Uterus (tissue), 2 donors: ENCODE measurements at regions not wholly inside any gene's neighbourhood (a gene's known extent, or its start where the extent isn't known, plus 50 kb on each side); places are given as distances from the start of the nearest gene placed in this dataset.
"Not testable (repeated sequence)": the region's sequence is repeated elsewhere in the genome, so short reads cannot be mapped to it uniquely, and the experiment has no call there.

Experiments used
- CTCF ChIP-seq, 4 experiments: fragments of 200-600 bp in 2 of 4; fragments of 450-650 bp in 2 of 4; sonication (generic) in 2 of 4; IDR thresholded peaks; one replicate each; pipeline ENCODE4 v1.5.1; 2016 to 2019; ENCODE audit warnings: antibody characterized with exemption in 4 of 4, mild to moderate bottlenecking in 2 of 4, moderate library complexity in 1 of 4
- POLR2A ChIP-seq, 2 donors: fragments of 450-650 bp; IDR thresholded peaks; one replicate each; pipeline ENCODE4 v1.6.1; 2016; ENCODE audit warnings: antibody characterized with exemption in 2 of 2, mild to moderate bottlenecking in 1 of 2, moderate library complexity in 1 of 2

GRCh38 chr3:34060995-34061394 is 262.6 kb downstream of the PDCD6IP start:
- not testable (repeated sequence) for TF ChIP-seq POLR2A, CTCF (IDR thresholded peaks at IDR 0.05)
